ENCODE measurements at regions not wholly inside any gene's neighbourhood (a gene's known extent, or its start where the extent isn't known, plus 50 kb on each side); places are given as distances from the start of the nearest gene placed in this dataset.
A peak's percentile ranks its signal among the peaks of the same experiment; 100 is the strongest.

- no peak for DNase-seq (ENCODE audit: low read depth)
- no peak for TF ChIP-seq CTCF (IDR thresholded peaks at IDR 0.05; ENCODE audit: insufficient read depth, low read length)
- no peak overlapping the region for H3K4me3 ChIP-seq (ENCODE audit: low read depth, low read length)
Observed at GRCh38 chr2:193808877-193809276, 1614.1 kb upstream of the TMEFF2 start.

GRCh38 chr2:193806088-193806774 lies 1611.5 kb upstream of the TMEFF2 start:
- no peak for DNase-seq (ENCODE audit: low read depth)
- no peak for TF ChIP-seq CTCF (IDR thresholded peaks at IDR 0.05; ENCODE audit: insufficient read depth, low read length)
- H3K4me3 ChIP-seq (ENCODE audit: low read depth, low read length), result no peak overlapping the region

- DNase-seq (ENCODE audit: low read depth), result no peak
- no peak overlapping the region for H3K4me3 ChIP-seq (ENCODE audit: low read depth, low read length)
- TF ChIP-seq CTCF (IDR thresholded peaks at IDR 0.05; ENCODE audit: insufficient read depth, low read length), result no peak
Observed at GRCh38 chr2:193796847-193797246, 1602.1 kb upstream of the TMEFF2 start.

GRCh38 chr2:193793914-193794313 lies 1599.2 kb upstream of the TMEFF2 start:
- TF ChIP-seq CTCF (IDR thresholded peaks at IDR 0.05; ENCODE audit: insufficient read depth, low read length), result no peak
- no peak overlapping the region for H3K4me3 ChIP-seq (ENCODE audit: low read depth, low read length)
- peak; percentile 6 for DNase-seq (ENCODE audit: low read depth)

- peak; percentile 4 for DNase-seq (ENCODE audit: low read depth)
- no peak for TF ChIP-seq CTCF (IDR thresholded peaks at IDR 0.05; ENCODE audit: insufficient read depth, low read length)
Observed at GRCh38 chr2:193783681-193784080, 1588.9 kb upstream of the TMEFF2 start.

GRCh38 chr2:193778293-193778692 lies 1583.6 kb upstream of the TMEFF2 start:
- TF ChIP-seq CTCF (IDR thresholded peaks at IDR 0.05; ENCODE audit: insufficient read depth, low read length), result no peak
- DNase-seq (ENCODE audit: low read depth), result no peak
- H3K4me3 ChIP-seq (ENCODE audit: low read depth, low read length), result no peak overlapping the region

More at GRCh38 chr2:193783681-193784080, 1588.9 kb upstream of the TMEFF2 start:
- no peak overlapping the region for H3K4me3 ChIP-seq (ENCODE audit: low read depth, low read length)

- no peak overlapping the region for H3K4me3 ChIP-seq (ENCODE audit: low read depth, low read length)
- DNase-seq (ENCODE audit: low read depth), result no peak
- TF ChIP-seq CTCF (IDR thresholded peaks at IDR 0.05; ENCODE audit: insufficient read depth, low read length), result no peak
Observed at GRCh38 chr2:193776988-193777387, 1582.3 kb upstream of the TMEFF2 start.

Data from fibroblast of the aortic adventitia (primary cell).